Uterus (tissue), 3 donors: ENCODE measurements at regions not wholly inside any gene's neighbourhood (a gene's known extent, or its start where the extent isn't known, plus 50 kb on each side); places are given as distances from the start of the nearest gene placed in this dataset.
"Not testable (repeated sequence)": the region's sequence is repeated elsewhere in the genome, so short reads cannot be mapped to it uniquely, and the experiment has no call there.

Source experiments
- DNase-seq, 2 donors: peaks; one replicate each; pipeline ENCODE4 v3.0.0-alpha.2; 2019 to 2020
- H3K27ac ChIP-seq, 2 donors: fragments of 200-600 bp; sonication (generic); 1 replicate in 1 of 2; 2 replicates in 1 of 2; pipeline ENCODE4 v1.5.1; 2016 to 2018
- H3K27me3 ChIP-seq, 2 donors: fragments of 200-600 bp; sonication (generic); one replicate each; pipeline ENCODE4 v1.5.1; 2018 to 2019; ENCODE audit warnings: control low read depth in 1 of 2
- H3K36me3 ChIP-seq, 2 donors: fragments of 200-600 bp; sonication (generic); one replicate each; pipeline ENCODE4 v1.5.1; 2019; ENCODE audit warnings: control low read depth in 1 of 2
- H3K4me1 ChIP-seq, 2 donors: fragments of 200-600 bp; sonication (generic); one replicate each; pipeline ENCODE4 v1.5.1; 2018 to 2019; ENCODE audit warnings: control low read depth in 1 of 2
- H3K4me3 ChIP-seq, 2 donors: fragments of 200-600 bp; sonication (generic); 1 replicate in 1 of 2; 2 replicates in 1 of 2; pipeline ENCODE4 v1.5.1; 2018 to 2019; ENCODE audit warnings: mild to moderate bottlenecking in 1 of 2
- H3K9me3 ChIP-seq, 2 donors: fragments of 200-600 bp; sonication (generic); one replicate each; pipeline ENCODE4 v1.5.1; 2019; ENCODE audit warnings: control low read depth in 1 of 2
- POLR2A ChIP-seq, 2 donors: fragments of 450-650 bp; IDR thresholded peaks; one replicate each; pipeline ENCODE4 v1.6.1; 2016; ENCODE audit warnings: antibody characterized with exemption in 2 of 2, mild to moderate bottlenecking in 1 of 2, moderate library complexity in 1 of 2
- intact Hi-C: fragments of 100-400 bp; cut with DNase I; formaldehyde crosslinking; loops from one replicate; pipeline ENCODE4 v1.15.1; 2023; ENCODE audit warnings: low total_unique reads
- TF ChIP-seq, protein P1 (sequence below), 4 experiments: fragments of 200-600 bp in 2 of 4; fragments of 450-650 bp in 2 of 4; sonication (generic) in 2 of 4; IDR thresholded peaks; one replicate each; pipeline ENCODE4 v1.5.1; 2016 to 2019; ENCODE audit warnings: antibody characterized with exemption in 4 of 4, mild to moderate bottlenecking in 2 of 4, moderate library complexity in 1 of 4
- donor health status: DM: yes; HTN: yes; CAD: no.

DNA sequence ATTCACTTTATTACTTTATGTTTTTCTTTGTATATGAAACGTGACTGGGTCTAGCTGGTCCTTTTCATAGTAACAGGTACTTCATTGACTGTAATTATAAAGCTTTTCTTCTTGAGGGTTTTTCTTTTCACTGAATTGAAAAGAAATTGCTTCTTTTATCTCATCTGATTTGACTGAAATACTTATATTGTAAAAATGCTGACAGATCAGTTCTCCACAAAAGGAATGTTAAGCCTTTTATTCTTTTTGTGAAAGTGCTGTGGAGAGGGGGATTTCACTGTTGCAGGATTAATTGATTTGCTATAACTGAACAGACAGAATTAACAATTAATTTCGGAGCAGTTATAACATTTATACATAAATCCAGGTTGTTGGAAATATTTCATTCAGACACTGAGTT, 2043.6 kb upstream of the C9orf72 start:
- Histone ChIP-seq H3K9me3 (no peaks in the 10 kb centered on the region), H3K36me3 (no peaks in the 10 kb centered on the region), H3K4me1 (no peaks in the 10 kb centered on the region), H3K4me3 (no peak overlapping the region), H3K27me3 (no peaks in the 10 kb centered on the region), H3K27ac (no peak overlapping the region)
- intact Hi-C loops, result no loop called here
- DNase-seq, result no peak
- no peak for TF ChIP-seq POLR2A (IDR thresholded peaks at IDR 0.05)

DNA sequence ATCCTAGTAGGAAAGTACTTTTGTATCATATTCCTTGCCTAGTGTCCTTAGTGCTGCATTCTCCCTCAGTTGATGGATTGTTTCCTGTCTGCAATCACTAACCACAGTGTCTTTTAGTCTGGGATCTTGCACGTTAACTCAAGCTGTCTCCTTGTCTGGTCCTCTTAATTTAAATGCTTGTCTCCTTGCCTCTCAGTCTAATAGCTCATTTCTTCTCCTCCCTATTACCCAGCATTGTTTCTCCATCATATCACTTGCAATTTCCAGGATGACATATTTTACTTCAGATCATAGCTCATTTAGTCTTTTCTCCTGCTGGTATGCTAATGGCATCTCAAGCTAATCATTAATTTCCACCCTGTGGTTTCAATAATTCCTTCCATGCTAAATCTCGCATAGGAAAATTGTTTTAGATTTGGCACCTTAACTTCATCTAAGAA, 2052.0 kb upstream of the C9orf72 start:
- no peak overlapping the region for H3K4me3 ChIP-seq
- H3K9me3 ChIP-seq, result no peaks in the 10 kb centered on the region
- no peaks in the 10 kb centered on the region for H3K4me1 ChIP-seq
- TF ChIP-seq, protein P1, sequence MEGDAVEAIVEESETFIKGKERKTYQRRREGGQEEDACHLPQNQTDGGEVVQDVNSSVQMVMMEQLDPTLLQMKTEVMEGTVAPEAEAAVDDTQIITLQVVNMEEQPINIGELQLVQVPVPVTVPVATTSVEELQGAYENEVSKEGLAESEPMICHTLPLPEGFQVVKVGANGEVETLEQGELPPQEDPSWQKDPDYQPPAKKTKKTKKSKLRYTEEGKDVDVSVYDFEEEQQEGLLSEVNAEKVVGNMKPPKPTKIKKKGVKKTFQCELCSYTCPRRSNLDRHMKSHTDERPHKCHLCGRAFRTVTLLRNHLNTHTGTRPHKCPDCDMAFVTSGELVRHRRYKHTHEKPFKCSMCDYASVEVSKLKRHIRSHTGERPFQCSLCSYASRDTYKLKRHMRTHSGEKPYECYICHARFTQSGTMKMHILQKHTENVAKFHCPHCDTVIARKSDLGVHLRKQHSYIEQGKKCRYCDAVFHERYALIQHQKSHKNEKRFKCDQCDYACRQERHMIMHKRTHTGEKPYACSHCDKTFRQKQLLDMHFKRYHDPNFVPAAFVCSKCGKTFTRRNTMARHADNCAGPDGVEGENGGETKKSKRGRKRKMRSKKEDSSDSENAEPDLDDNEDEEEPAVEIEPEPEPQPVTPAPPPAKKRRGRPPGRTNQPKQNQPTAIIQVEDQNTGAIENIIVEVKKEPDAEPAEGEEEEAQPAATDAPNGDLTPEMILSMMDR (IDR thresholded peaks at IDR 0.05), result no peak
- TF ChIP-seq POLR2A (IDR thresholded peaks at IDR 0.05), result no peak
- no peak for DNase-seq
- no peaks in the 10 kb centered on the region for H3K36me3 ChIP-seq
- intact Hi-C loops, result no loop called here
- H3K27ac ChIP-seq, result no peak overlapping the region
- no peaks in the 10 kb centered on the region for H3K27me3 ChIP-seq

DNA sequence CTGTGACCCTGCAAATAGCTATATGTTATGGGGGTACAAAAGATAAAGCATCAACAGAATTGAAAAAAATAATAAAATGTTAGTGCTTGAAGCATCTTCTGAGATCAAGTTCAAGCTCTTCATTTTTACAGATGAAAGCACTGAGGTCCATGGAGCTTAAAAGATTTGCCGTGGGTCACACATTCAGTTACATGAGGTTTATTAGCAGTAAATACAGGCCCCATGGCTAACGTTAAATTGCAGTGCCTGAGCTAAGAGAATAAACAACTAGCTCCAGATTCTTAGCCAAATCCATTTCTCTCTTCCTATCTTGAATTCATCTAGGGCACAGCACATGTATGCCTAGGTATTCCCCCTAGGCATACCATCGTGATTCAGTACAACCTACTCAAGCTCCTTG, 2052.7 kb upstream of the C9orf72 start:
- no peaks in the 10 kb centered on the region for H3K36me3 ChIP-seq
- no peaks in the 10 kb centered on the region for H3K9me3 ChIP-seq
- H3K27ac ChIP-seq, result no peak overlapping the region
- intact Hi-C loops, result no loop called here
- no peak for DNase-seq
- H3K4me3 ChIP-seq, result no peak overlapping the region
- no peak for TF ChIP-seq POLR2A (IDR thresholded peaks at IDR 0.05)
- TF ChIP-seq, protein P1 (IDR thresholded peaks at IDR 0.05), result no peak
- no peaks in the 10 kb centered on the region for H3K27me3 ChIP-seq
- H3K4me1 ChIP-seq, result no peaks in the 10 kb centered on the region

DNA sequence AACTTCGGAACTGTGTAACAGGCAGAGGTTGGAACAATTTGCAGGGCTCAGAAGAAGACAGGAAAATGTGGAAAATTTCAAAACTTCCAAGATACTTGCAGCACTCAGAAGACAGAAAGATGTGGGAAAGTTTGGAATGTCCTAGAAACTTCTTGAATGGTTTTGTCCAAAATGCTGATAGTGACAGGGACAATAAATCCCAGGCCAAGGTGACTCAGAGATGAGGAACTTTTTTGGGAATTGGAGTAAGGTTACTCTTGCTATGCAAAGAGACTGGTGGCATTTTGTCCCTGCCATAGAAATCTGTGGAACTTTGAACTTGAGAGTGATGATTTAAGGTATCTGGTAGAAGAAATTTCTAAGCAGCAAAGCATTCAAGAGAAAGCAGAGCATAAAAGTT, 2055.6 kb upstream of the C9orf72 start:
- H3K4me3 ChIP-seq, DNase-seq, H3K9me3 ChIP-seq, H3K4me1 ChIP-seq, H3K27ac ChIP-seq, H3K27me3 ChIP-seq, intact Hi-C loops, H3K36me3 ChIP-seq: not testable (repeated sequence)

DNA sequence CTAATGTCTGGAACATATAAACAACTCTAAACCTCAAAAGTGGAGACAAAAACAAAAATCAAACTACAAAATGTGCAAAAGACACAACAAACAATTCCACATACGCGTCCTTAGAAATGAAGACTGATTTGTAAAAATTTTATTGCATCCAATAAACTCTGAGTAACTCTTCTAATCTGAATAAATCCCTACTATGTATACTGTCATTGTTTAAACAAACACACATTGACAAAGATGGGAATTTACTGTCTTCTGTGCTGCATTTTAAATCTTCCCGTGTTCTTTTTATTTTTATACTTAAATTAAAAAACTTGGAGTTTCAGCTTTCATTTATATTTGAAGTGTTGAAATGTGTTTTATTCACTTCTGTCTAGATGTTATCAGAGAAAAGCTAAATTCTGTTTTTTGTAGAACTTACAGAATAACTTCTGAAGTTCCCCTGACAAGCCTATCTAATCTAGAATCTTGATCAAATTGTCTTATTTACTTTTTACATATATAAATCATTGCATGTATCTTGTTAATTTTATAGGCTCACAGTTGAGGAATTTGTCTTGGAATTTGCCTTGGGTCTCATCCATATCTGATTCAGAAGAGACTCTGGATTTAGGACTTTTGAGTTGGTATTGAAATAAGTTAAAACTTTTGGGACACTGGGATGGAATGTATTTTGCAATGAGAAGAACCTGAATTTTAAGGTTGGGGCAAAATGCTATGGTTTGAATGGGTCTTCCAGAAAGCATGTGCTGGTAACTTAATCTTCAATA, 2064.4 kb upstream of the C9orf72 start:
- Histone ChIP-seq H3K4me3 (no peak overlapping the region), H3K27ac (no peak overlapping the region), H3K36me3 (no peaks in the 10 kb centered on the region), H3K4me1 (no peaks in the 10 kb centered on the region), H3K9me3 (no peaks in the 10 kb centered on the region), H3K27me3 (no peaks in the 10 kb centered on the region)
- intact Hi-C loops, result no loop called here
- no peak for DNase-seq
- TF ChIP-seq, protein P1 (IDR thresholded peaks at IDR 0.05), result no peak
- no peak for TF ChIP-seq POLR2A (IDR thresholded peaks at IDR 0.05)

DNA sequence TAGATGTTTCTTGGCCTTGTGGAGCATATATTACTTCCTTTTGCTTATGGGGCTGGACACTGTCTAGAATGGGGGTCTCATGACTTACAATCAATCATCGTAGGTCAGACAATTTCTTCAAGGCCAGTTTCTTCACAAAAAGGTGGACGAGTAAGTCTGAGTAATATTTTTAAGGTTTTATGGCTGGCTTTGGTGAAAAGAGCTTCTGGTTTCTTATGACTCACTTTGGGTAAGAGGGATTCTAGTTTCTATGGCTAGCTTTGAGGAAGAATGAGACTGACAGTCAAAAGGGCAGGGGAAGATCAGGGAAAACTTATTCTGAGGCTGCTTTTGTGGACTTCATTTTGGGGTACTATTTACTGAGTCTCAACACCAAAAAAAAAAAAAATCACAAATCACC, 2067.2 kb upstream of the C9orf72 start:
- TF ChIP-seq, protein P1 (IDR thresholded peaks at IDR 0.05), result no peak
- intact Hi-C loops, result no loop called here
- H3K4me1 ChIP-seq, result no peaks in the 10 kb centered on the region

More for the DNA sequence above, 2067.2 kb upstream of the C9orf72 start:
- Histone ChIP-seq H3K27me3 (no peaks in the 10 kb centered on the region), H3K36me3 (no peaks in the 10 kb centered on the region), H3K9me3 (no peaks in the 10 kb centered on the region), H3K27ac (no peak overlapping the region), H3K4me3 (no peak overlapping the region)
- DNase-seq, result no peak
